C4-2B (cell line): ENCODE measurements at regions not wholly inside any gene's neighbourhood (a gene's known extent, or its start where the extent isn't known, plus 50 kb on each side); places are given as distances from the start of the nearest gene placed in this dataset.

ENCODE experiments used
- CTCF ChIP-seq: fragments of 450-650 bp; conservative IDR thresholded peaks from 2 replicates; pipeline ENCODE4 v1.5.1; 2017; ENCODE audit warnings: mild to moderate bottlenecking
- ZFX ChIP-seq: fragments of 450-650 bp; IDR thresholded peaks from 2 replicates; pipeline ENCODE4 v1.6.1; 2017

- TF ChIP-seq CTCF (no peak), ZFX (no peak)
Measured at GRCh38 chr2:72011370-72011689, 136.3 kb downstream of the CYP26B1 start.
